ENCODE measurements at regions not wholly inside any gene's neighbourhood (a gene's known extent, or its start where the extent isn't known, plus 50 kb on each side); places are given as distances from the start of the nearest gene placed in this dataset.

- no peak for DNase-seq
Observed at GRCh38 chr5:156094001-156094400, 233.0 kb upstream of the SGCD start.

GRCh38 chr5:156095709-156096241 is 231.2 kb upstream of the SGCD start:
- DNase-seq = no peak

- DNase-seq = no peak
Observed at GRCh38 chr5:156096259-156096658, 230.7 kb upstream of the SGCD start.

GRCh38 chr5:156103155-156103885 is 223.6 kb upstream of the SGCD start:
- DNase-seq = no peak

- no peak for DNase-seq
Observed at GRCh38 chr5:156109317-156110023, 217.5 kb upstream of the SGCD start.

GRCh38 chr5:156119692-156120091 is 207.3 kb upstream of the SGCD start:
- no peak for DNase-seq

GRCh38 chr5:156120777-156121176 is 206.2 kb upstream of the SGCD start:
- no peak for DNase-seq

GRCh38 chr5:156121234-156121633 is 205.7 kb upstream of the SGCD start:
- no peak for DNase-seq

- DNase-seq = no peak
Observed at GRCh38 chr5:156121882-156122281, 205.1 kb upstream of the SGCD start.

GRCh38 chr5:156124708-156125107 is 202.3 kb upstream of the SGCD start:
- DNase-seq = no peak

GRCh38 chr5:156125118-156125517 is 201.8 kb upstream of the SGCD start:
- DNase-seq = no peak

- no peak for DNase-seq
Observed at GRCh38 chr5:156126716-156127115, 200.2 kb upstream of the SGCD start.

- no peak for DNase-seq
Observed at GRCh38 chr5:156128026-156128425, 198.9 kb upstream of the SGCD start.

GRCh38 chr5:156134216-156134615 is 192.7 kb upstream of the SGCD start:
- DNase-seq = no peak

- no peak for DNase-seq
Observed at GRCh38 chr5:156135531-156135930, 191.4 kb upstream of the SGCD start.

GRCh38 chr5:156137071-156137869 is 189.7 kb upstream of the SGCD start:
- no peak for DNase-seq

- no peak for DNase-seq
Observed at GRCh38 chr5:156142867-156143266, 184.1 kb upstream of the SGCD start.

- no peak for DNase-seq
Observed at GRCh38 chr5:156147261-156147943, 179.6 kb upstream of the SGCD start.

GRCh38 chr5:156147944-156148285 is 179.0 kb upstream of the SGCD start:
- DNase-seq = no peak

GRCh38 chr5:156148301-156148700 is 178.7 kb upstream of the SGCD start:
- no peak for DNase-seq

- DNase-seq = no peak
Observed at GRCh38 chr5:156149213-156149612, 177.8 kb upstream of the SGCD start.

- no peak for DNase-seq
Observed at GRCh38 chr5:156153602-156154001, 173.4 kb upstream of the SGCD start.

GRCh38 chr5:156154757-156155156 is 172.2 kb upstream of the SGCD start:
- no peak for DNase-seq
